ELR (cell line): ENCODE measurements at regions not wholly inside any gene's neighbourhood (a gene's known extent, or its start where the extent isn't known, plus 50 kb on each side); places are given as distances from the start of the nearest gene placed in this dataset.
"Not testable (repeated sequence)": the region's sequence is repeated elsewhere in the genome, so short reads cannot be mapped to it uniquely, and the experiment has no call there.

Source experiments
- DNase-seq: peaks from one replicate; pipeline ENCODE4 v3.0.0-alpha.2; 2015; ENCODE audit warnings: low read depth

GRCh38 chr13:65387743-65388347, 1842.3 kb downstream of the PCDH9 start:
- no peak for DNase-seq

GRCh38 chr13:65378943-65379519, 1851.1 kb downstream of the PCDH9 start:
- peak; percentile 17 for DNase-seq

GRCh38 chr13:65378484-65378883, 1851.7 kb downstream of the PCDH9 start:
- no peak for DNase-seq

DNA sequence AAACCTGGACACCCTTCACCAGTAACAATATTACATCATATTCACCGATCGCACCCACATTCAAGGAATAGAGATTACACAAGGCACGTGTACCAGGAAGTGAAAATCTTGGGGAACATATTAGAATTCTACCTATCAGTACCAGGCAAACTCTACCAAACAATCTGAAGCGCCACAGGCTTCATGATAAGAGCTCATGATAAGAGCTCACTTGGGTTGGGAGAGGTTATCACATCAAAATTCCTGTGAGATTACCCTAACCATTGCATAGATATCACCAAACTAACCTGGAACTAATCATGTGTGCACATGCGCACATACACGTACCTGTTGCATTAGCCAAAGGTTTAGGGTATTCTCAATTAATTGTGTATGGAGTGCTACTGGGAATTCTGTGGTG, 1861.3 kb downstream of the PCDH9 start:
- DNase-seq: no peak

DNA sequence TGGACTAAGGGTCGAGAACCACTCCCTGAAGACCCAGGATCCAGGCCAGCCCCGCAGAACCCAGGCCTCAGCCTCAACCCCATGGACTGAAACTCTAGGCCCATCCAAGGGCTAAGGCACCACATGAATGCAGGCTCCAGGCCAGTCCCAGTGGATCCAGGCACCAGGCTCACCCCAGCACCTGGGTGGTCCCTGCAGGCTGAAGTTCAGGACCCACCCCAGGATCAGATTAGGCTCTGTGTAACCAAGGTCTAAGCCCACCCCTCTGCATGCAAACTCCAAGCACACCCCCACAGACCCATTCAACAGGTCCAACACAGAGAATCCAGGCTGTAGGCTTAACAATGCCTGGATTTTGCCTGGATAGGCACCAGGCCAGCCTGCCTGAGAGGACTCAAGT, 1876.2 kb downstream of the PCDH9 start:
- DNase-seq: no peak

- not testable (repeated sequence) for DNase-seq
These were observed 1877.0 kb downstream of the PCDH9 start for GRCh38 chr13:65353150-65353549.

DNA sequence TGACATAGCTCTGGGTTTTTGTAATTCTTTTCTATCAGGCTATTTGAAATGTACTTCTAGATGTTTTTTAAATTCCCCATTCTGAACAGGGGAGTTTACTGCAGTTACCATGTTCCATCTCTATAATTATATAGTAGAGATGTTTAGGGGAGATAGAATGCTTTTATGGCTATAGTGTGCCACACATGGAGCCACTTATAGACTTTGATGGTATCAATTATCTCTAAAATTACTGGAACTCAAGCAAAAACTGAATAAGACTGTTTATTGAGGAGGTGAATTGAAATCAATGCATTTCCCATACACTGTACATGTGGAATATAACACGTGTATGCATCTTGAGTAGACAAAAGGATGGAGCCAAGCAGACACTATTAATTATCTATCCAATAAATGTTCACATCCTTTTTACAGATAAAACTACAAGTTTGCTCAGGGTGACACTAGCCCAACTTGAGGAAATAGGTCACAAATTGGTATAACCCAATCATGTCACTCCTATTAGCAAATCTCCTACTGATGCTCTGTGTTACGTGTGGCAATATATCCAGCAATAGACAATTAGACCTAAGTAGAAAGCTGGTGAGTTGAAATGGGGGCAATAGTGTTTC, 1882.6 kb downstream of the PCDH9 start:
- no peak for DNase-seq

DNA sequence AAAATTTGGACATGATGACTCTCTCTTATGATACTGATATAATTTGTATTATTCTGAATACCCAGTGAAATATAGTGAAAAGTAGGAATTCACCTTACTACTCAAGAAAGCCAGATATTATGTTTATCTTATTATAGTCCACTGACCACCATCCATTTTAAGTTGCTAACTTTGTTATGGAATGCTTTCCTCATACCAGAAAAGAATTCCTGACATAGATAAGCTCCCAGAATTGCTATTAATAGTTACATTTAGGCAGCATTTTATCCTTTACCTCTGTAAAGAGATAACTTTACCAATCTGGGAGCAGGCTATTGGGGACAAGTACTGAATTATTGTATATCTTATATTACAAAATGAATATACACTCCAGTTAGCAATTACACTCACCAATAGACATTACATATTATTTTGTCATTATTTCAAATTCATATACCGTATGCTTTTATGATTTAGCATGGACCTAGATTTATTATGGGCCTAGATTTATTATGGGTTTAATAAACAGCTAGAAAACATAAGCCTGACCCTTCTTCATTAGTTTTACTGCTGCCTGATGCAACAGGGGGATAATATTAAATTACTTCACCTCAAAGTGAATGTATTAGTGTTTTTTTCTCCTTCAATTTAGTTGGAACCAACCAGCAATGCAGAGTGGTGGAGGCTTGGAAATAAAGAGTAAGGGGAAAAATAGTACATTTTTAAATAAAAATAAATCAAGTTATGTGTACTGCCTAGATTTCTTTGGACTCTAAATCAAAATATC, 1886.1 kb downstream of the PCDH9 start:
- DNase-seq: no peak

DNA sequence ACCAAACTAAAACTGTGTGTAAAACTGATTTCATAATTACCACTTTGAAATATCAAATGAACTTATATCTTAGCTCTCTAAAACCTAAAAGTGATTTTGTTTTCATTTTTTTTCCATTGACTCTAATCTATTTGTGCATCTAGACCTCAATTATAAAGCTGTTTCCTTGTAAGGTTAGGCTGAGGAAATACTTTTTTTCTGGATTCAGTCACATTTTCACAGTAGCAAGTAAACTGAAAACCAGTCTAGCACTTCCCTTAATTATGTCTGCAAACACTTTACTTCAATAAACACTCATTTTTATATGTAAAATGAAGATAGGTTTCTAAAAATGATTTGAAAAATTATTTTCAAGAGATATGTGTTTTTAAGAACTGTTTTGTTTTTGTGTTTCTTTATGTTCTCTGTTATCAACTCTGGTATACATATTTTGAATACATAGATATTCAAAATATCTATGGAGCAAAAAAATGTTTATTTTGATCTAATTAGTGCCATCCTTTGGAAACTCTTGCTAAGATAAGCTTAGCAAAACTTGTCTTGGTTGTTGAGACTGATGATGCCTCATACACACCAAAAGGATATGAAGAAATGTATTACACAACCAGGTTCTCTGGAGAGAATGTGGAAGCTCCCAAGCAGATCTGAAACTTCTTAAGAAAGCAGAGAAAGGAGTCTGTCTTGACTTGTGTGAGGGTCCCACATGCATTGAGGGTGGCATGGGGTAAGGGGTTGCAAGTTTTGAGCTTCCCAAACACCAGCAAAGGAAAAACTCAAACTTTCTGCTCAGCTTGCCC, 1887.4 kb downstream of the PCDH9 start:
- DNase-seq: no peak

DNA sequence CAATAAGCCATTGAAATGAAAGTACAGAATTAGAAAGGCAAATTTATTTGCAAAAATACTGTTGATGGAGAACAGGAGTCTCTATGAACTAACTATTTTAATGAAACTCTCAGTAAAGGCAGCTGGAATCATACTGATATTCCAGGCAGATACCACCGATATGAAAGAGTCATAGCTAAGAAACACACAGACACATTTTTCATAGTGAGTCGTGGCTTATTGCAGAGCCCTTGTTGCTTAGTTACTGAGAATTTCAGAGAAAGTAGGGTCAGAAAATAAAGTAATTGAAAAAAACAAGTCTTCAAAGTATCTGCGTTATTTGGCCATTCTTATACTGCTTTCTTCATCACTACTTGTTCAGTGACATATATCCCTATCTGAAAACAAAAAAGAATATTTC, 1890.9 kb downstream of the PCDH9 start:
- peak; percentile 8 for DNase-seq

DNA sequence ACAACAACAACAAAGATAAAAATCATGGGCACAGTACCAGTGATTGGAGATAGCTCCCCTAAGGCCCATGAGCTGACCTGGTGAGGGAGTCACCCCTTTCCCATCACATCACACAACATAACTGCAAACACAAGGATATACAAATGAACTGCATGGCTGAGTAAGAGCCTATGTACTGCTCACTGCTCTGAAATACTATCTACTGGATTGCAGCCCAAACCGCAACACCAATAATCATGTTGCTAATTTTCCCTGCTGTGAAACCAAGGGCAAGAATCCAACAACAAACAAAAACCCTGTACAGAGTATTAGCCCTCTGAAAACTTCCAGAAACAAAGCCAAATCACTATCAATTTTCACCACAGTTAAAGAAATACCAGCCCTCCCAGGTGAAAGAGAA, 1893.2 kb downstream of the PCDH9 start:
- DNase-seq: no peak

- DNase-seq: no peak
These were observed 1893.9 kb downstream of the PCDH9 start for GRCh38 chr13:65336087-65336749.

GRCh38 chr13:65330691-65331090, 1899.4 kb downstream of the PCDH9 start:
- DNase-seq: no peak

- no peak for DNase-seq
These were observed 1899.8 kb downstream of the PCDH9 start for GRCh38 chr13:65330287-65330686.

DNA sequence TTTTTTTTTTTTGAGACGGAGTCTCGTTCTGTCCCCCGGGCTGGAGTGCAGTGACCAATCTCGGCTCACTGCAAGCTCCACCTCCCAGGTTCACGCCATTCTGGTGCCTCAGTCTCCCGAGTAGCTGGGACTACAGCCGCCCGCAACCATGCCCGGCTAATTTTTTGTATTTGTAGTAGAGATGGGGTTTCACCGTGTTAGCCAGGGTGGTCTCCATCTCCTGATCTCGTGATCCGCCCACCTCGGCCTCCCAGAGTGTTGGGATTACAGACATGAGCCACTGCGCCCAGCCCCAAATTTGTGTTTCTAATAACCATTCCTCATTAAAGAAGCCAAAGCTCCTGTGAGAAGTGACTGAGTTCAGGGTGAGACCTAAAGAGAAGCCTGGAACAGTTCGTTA, 1906.9 kb downstream of the PCDH9 start:
- not testable (repeated sequence) for DNase-seq

DNA sequence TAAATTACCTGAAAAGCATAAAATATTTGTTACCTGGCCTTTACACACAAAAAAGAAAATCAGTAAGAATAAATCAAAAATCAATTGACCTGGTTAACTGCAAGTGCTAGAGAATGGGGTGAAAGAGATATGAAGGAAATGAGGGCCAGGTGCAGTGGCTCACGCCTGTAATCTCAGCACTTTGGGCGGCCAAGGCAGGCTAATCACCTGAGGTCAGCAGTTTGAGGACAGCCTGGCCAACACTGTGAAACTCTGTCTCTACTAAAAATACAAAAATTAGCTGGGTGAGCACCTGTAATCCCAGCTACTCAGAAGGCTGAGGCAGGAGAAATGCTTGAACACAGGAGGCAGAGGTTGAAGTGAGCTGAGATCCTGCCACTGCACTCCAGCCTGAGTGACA, 1908.7 kb downstream of the PCDH9 start:
- not testable (repeated sequence) for DNase-seq

- no peak for DNase-seq
These were observed 1916.1 kb downstream of the PCDH9 start for GRCh38 chr13:65314008-65314407.

DNA sequence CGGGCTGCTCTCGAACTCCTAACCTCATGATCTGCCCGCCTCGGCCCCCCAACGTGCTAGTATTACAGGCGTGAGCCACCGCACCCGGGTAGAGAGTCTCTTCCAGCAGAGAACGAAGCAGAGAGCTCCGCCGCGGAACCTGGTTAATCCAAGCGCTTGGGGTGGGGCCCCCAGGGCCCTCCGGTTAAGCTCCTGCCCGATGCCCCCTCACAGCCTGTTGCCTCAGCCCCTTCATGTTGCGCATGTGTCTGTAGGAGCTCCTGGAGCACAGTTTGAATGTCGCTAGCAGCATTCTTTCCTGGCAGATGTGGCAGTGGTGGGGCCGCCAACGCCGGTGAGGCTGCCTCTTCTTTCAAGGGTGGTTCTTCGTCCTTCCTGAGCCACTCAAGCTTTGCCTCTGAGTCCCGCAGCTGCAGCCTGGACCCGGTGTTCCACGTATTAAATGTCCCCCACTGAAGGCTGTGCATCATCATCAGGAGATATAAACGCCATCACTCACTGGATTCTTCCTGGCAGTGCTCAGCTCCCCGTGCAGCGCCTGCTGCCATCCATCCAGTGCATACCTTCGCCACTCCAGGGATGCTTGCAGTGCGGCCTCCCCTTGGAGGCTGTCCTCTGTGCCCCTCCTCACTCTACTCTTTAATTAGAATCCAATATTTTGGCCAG, 1919.3 kb downstream of the PCDH9 start:
- no peak for DNase-seq

GRCh38 chr13:65309906-65310305, 1920.2 kb downstream of the PCDH9 start:
- DNase-seq: no peak

DNA sequence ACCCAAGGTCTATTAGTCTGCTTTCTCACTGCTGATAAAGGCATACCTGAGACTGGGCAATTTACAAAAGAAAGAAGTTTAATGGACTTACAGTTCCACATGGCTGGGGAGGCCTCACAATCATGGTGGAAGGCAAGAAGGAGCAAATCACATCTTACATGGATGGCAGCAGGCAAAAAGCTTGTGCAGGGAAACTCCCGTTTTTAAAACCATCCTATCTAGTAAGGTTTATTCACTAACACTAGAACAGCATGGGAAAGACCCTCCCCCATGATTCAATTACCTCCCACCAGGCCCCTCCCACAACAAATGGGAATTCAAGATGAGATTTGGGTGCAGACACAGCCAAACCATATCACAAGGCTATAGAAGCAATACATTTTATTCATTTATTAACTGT, 1921.4 kb downstream of the PCDH9 start:
- not testable (repeated sequence) for DNase-seq

GRCh38 chr13:65307056-65307455, 1923.1 kb downstream of the PCDH9 start:
- DNase-seq: no peak
